Gastrocnemius medialis (tissue), 4 donors: ENCODE measurements at regions not wholly inside any gene's neighbourhood (a gene's known extent, or its start where the extent isn't known, plus 50 kb on each side); places are given as distances from the start of the nearest gene placed in this dataset.

Experiments
- POLR2A ChIP-seq, 2 donors: fragments of 450-650 bp; IDR thresholded peaks; one replicate each; pipeline ENCODE4 v1.6.1; 2017; ENCODE audit warnings: antibody characterized with exemption in 2 of 2, mild to moderate bottlenecking in 2 of 2, moderate library complexity in 2 of 2
- TF ChIP-seq, protein P1 (sequence below), 5 experiments: fragments of 450-650 bp in 3 of 5; fragments of 200-600 bp in 2 of 5; sonication (generic) in 2 of 5; IDR thresholded peaks in 4 of 5; conservative IDR thresholded peaks in 1 of 5; 1 replicate in 4 of 5; 2 replicates in 1 of 5; pipeline ENCODE4 v1.5.1; 2016 to 2019; ENCODE audit warnings: antibody characterized with exemption in 5 of 5, mild to moderate bottlenecking in 3 of 5, moderate library complexity in 3 of 5

DNA sequence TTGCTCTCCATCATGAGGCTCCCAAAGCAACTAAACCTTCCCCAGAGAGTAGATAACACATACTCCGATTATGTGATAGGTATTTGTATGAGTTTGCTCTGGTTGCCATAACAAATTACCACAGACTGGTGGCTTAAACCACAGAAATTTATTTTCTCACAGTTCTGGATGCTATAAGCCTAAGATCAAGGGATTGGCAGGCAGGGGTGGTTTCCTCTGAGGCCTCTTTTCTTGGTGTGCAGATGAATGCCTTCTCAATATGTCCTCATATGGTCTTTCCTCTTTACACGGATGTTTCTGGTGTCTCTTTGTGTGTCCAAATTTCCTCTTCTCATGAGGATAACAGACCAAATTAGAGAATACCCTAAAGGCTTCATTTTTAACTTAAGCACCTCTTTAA, 285.8 kb upstream of the GRIP1 start:
- TF ChIP-seq POLR2A (IDR thresholded peaks at IDR 0.05) = no peak
- TF ChIP-seq, protein P1, sequence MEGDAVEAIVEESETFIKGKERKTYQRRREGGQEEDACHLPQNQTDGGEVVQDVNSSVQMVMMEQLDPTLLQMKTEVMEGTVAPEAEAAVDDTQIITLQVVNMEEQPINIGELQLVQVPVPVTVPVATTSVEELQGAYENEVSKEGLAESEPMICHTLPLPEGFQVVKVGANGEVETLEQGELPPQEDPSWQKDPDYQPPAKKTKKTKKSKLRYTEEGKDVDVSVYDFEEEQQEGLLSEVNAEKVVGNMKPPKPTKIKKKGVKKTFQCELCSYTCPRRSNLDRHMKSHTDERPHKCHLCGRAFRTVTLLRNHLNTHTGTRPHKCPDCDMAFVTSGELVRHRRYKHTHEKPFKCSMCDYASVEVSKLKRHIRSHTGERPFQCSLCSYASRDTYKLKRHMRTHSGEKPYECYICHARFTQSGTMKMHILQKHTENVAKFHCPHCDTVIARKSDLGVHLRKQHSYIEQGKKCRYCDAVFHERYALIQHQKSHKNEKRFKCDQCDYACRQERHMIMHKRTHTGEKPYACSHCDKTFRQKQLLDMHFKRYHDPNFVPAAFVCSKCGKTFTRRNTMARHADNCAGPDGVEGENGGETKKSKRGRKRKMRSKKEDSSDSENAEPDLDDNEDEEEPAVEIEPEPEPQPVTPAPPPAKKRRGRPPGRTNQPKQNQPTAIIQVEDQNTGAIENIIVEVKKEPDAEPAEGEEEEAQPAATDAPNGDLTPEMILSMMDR (IDR thresholded peaks at IDR 0.05 in 4 of 5, conservative IDR thresholded peaks at IDR 0.05 in 1 of 5) = no peak
